HL-60 (cell line): ENCODE measurements at regions not wholly inside any gene's neighbourhood (a gene's known extent, or its start where the extent isn't known, plus 50 kb on each side); places are given as distances from the start of the nearest gene placed in this dataset.

Source experiments
- DNase-seq, 2 experiments: peaks; one replicate each; pipeline ENCODE4 v3.0.0-alpha.2; 2010 to 2020; ENCODE audit warnings: low read depth in 1 of 2, low spot score in 1 of 2
- H3K27ac ChIP-seq: fragments of 250-450 bp; sonication (Bioruptor Pico); replicated peaks from 2 replicates; pipeline ENCODE4 v1.5.1; 2020; ENCODE audit warnings: mild to moderate bottlenecking, moderate library complexity
- H3K27me3 ChIP-seq: fragments of 250-450 bp; sonication (Bioruptor Pico); 2 replicates; pipeline ENCODE4 v1.5.1; 2021; ENCODE audit warnings: mild to moderate bottlenecking, moderate library complexity; ENCODE audit not compliant: insufficient read depth, poor library complexity, severe bottlenecking
- H3K4me3 ChIP-seq: replicated peaks from 2 replicates; pipeline ENCODE4 v1.5.1; 2011; ENCODE audit warnings: mild to moderate bottlenecking, control low read depth, low read length; ENCODE audit not compliant: insufficient read depth
- CTCF ChIP-seq: IDR thresholded peaks from one replicate; pipeline ENCODE4 v1.5.1; 2011; ENCODE audit warnings: low read length, control low read depth, inconsistent platforms; ENCODE audit not compliant: insufficient read depth
- GABPA ChIP-seq: IDR thresholded peaks from 2 replicates; pipeline ENCODE4 v1.6.1; 2012; ENCODE audit warnings: low read depth
- POLR2AphosphoS5 ChIP-seq: IDR thresholded peaks from 2 replicates; pipeline ENCODE4 v1.6.1; 2012; ENCODE audit warnings: low read depth
- REST ChIP-seq: IDR thresholded peaks from 2 replicates; pipeline ENCODE4 v1.6.1; 2012; ENCODE audit warnings: low read depth; ENCODE audit not compliant: insufficient replicate concordance
- SPI1 ChIP-seq: IDR thresholded peaks from 2 replicates; pipeline ENCODE4 v1.6.1; 2012; ENCODE audit warnings: low read depth, mild to moderate bottlenecking, borderline replicate concordance

GRCh38 chr3:30231277-30232141 lies 374.9 kb upstream of the TGFBR2 start:
- TF ChIP-seq CTCF, result no peak
- no peak for TF ChIP-seq SPI1
- no peak for TF ChIP-seq REST
- no peak for TF ChIP-seq POLR2AphosphoS5
- TF ChIP-seq GABPA, result no peak
- no peak overlapping the region; the same call in 1 of the 2 replicates for H3K27ac ChIP-seq
- no peak for DNase-seq
- no peak overlapping the region for H3K4me3 ChIP-seq
- no peaks in the 10 kb centered on the region for H3K27me3 ChIP-seq

GRCh38 chr3:30232142-30232541 lies 374.3 kb upstream of the TGFBR2 start:
- no peak for TF ChIP-seq GABPA
- no peak for TF ChIP-seq SPI1
- no peak for TF ChIP-seq REST
- no peak for TF ChIP-seq POLR2AphosphoS5
- no peak for TF ChIP-seq CTCF
- no peak overlapping the region; the same call in 1 of the 2 replicates for H3K27ac ChIP-seq
- H3K27me3 ChIP-seq, result no peaks in the 10 kb centered on the region
- peak in 1 of 2 experiments; percentile 45 for DNase-seq
- H3K4me3 ChIP-seq, result no peak overlapping the region

- no peak overlapping the region for H3K27ac ChIP-seq
Measured at GRCh38 chr3:30233913-30234646, 372.3 kb upstream of the TGFBR2 start.

GRCh38 chr3:30236011-30236410 lies 370.4 kb upstream of the TGFBR2 start:
- no peak overlapping the region for H3K4me3 ChIP-seq
- no peak for DNase-seq
- H3K27ac ChIP-seq, result no peak overlapping the region
- no peak for TF ChIP-seq GABPA
- TF ChIP-seq REST, result no peak
- no peak for TF ChIP-seq SPI1
- TF ChIP-seq POLR2AphosphoS5, result no peak
- TF ChIP-seq CTCF, result no peak
- no peaks in the 10 kb centered on the region for H3K27me3 ChIP-seq

More at GRCh38 chr3:30233913-30234646, 372.3 kb upstream of the TGFBR2 start:
- no peaks in the 10 kb centered on the region for H3K27me3 ChIP-seq
- DNase-seq, result no peak
- H3K4me3 ChIP-seq, result no peak overlapping the region
- no peak for TF ChIP-seq SPI1
- no peak for TF ChIP-seq GABPA
